ENCODE measurements at regions not wholly inside any gene's neighbourhood (a gene's known extent, or its start where the extent isn't known, plus 50 kb on each side); places are given as distances from the start of the nearest gene placed in this dataset.

DNA sequence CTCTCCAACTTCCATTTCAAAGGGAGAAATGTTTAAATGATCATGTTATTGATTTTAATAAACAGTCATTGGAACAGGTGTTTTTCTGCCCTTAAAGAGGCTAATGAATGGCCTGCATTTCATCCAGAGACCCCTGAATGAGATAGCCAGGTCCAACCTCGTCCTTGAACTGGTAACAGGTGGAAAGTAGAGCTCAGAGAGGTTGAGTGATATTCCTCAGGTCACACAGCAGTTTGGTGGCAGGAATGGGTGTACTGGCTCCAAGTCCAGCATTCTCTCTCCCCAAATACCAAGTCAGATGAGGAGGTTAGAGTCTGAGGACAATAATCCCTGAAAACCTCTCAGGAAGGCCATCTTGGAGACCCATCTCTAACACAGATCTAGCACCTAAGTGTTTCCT, 81.7 kb upstream of the ANO1 start:
- DNase-seq (ENCODE audit: low spot score) = no peak

- DNase-seq (ENCODE audit: low spot score) = no peak
Observed at GRCh38 chr11:69997352-69997751, 80.8 kb upstream of the ANO1 start.

DNA sequence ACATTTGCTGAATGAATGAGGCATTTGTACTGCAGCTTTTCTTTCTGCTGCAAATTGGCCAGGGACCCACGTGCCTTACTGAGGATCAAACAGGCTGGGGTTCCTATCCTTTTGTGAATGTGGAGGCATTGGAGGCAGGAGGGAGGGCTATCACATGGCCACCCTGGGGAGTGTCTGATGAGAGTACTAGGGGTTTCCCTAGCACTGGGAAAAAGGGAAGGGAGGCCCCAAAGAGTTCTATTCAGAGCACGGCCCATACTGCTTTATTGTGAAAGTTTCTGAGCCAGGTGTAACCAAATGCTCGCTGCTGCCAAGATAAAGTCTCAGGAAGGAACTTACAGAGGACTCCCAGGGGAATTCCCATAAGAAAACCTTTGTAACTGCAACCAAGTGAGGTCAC, 78.4 kb upstream of the ANO1 start:
- DNase-seq (ENCODE audit: low spot score) = no peak

- no peak for DNase-seq (ENCODE audit: low spot score)
Observed at GRCh38 chr11:70000228-70000627, 77.9 kb upstream of the ANO1 start.

GRCh38 chr11:70001246-70001645, 76.9 kb upstream of the ANO1 start:
- no peak for DNase-seq (ENCODE audit: low spot score)

- no peak for DNase-seq (ENCODE audit: low spot score)
Observed at GRCh38 chr11:70002433-70002832, 75.7 kb upstream of the ANO1 start.

GRCh38 chr11:70005107-70005818, 72.9 kb upstream of the ANO1 start:
- DNase-seq (ENCODE audit: low spot score) = peak; percentile 77

DNA sequence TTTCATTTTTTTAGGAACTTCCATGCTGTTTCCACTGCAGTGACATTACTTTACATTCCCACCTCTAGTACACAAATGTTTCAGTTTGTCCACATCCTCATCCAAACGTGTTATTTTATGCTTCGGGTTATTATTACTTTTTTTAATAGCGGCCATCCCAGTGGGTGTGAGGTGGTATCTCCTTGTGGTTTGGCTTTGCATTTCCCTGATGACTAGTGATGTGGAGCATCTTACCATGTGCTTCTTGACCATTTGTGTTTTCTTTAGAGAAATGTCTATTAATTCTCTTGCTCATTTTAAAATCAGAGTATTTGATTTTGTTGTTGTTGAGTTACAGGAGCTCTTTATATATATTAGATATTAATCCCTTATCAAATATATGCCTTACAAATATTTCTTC, 70.3 kb upstream of the ANO1 start:
- no peak for DNase-seq (ENCODE audit: low spot score)

GRCh38 chr11:70010774-70011173, 67.3 kb upstream of the ANO1 start:
- no peak for DNase-seq (ENCODE audit: low spot score)

DNA sequence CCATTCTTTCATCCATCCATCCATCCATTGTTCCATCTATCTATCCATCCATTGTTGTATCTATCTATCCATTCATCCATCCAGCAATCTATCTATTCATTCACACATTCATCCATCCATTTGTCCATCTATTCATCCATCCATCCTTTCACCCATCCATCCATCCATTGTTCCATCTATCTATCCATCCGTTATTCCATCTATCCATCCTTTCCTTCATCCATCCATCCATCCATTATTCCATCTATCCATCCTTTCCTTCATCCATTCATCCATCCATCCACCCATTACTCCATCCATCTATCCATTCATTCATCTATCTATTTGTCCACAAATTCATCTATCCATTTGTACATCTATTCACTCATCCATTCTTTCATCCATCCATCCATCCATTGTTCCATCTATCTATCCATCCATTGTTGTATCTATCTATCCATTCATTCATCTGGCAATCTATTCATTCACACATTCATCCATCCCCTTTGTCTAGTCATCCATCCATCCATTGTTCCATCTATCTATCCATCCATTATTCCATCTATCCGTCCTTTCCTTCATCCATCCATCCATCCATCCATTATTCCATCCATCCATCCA, 65.9 kb upstream of the ANO1 start:
- DNase-seq (ENCODE audit: low spot score) = no peak

GRCh38 chr11:70014291-70014690, 63.8 kb upstream of the ANO1 start:
- DNase-seq (ENCODE audit: low spot score) = no peak

GRCh38 chr11:70016666-70017367, 61.3 kb upstream of the ANO1 start:
- peak; percentile 44 for DNase-seq (ENCODE audit: low spot score)

GRCh38 chr11:70018816-70019215, 59.3 kb upstream of the ANO1 start:
- no peak for DNase-seq (ENCODE audit: low spot score)

DNA sequence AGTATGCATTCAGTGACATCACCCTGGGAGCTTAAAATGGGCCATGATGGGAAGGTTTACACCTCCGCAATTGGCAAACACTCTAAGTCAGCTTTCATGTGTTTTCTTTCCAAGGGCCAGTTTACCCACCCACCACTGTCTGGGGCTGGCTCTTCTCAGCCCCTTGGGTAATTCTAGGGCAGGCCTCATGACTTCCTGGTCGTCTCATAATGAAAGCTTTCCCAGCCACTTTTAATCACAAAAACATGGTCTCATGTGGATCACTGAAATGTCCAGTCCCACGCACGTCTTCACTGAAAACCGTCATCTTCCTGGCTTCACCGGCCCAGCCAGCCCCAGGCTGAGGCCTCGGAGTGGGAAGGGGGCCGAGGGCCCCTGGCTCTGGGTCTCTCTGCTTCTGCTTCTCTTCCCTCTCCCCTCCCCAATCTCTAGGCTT, 58.5 kb upstream of the ANO1 start:
- DNase-seq (ENCODE audit: low spot score) = peak; percentile 53

DNA sequence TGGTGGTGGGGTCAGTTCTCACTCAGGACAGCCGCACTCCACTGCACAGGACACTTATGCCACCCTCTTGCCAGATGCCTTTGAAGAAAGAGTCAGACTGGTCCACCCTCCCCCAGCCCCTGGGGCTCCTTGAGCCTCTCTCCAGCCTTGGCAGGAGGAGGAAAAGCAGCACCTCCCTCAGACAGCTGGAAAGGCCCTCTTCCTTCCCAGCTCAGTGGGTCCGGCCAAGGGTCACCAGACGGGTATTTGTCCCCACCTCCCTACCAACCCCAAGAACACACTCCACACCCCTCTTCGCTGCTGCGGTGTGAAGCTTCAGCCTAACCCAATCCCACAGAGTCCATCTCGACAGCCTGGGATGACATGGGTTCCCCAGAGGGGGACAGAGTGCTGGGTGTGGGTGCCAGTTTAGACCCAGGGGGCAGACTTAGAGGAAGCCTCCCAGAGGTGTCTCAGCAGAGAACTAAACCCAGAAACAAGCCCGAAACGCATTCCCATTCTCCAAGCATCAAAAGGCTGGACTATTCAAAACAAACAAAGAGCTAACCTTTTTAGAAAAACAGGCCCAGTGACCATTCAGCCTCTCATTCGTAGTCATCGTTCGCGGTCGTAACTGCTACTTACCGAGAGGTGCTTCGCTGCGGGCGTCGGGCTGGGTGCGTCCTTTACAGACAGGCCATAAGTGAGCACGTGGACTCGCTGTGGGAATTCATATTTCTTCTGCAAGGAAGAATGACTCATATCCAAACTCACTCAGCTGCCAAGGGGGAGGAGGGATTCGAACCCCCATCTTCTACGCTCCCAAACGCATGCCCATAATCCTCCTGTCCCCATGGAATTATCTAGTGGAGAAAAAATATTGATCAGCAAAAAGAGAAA, 57.5 kb upstream of the ANO1 start:
- no peak for DNase-seq (ENCODE audit: low spot score)

DNA sequence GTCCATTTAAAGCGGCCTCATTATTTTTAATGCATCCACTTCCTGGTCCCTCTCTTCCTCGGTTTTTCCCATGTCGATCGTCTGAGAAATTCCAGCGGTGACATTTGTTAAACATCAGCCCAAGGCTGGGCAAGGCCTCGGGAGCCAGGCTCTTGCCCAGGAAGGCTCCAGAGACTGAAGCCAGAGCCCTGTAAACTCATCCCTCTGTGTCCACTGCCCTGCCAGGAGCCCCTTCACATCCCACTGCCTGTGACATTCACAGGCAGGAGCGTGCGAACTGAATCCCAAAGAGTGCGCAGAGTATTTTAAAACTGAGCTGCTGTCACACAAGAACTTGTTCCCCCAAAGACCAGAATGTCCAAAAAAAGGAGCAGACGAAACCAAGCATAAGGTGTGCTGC, 56.5 kb upstream of the ANO1 start:
- no peak for DNase-seq (ENCODE audit: low spot score)

- DNase-seq (ENCODE audit: low spot score) = no peak
Observed at GRCh38 chr11:70024036-70024772, 53.9 kb upstream of the ANO1 start.

- no peak for DNase-seq (ENCODE audit: low spot score)
Observed at GRCh38 chr11:70024773-70025045, 53.4 kb upstream of the ANO1 start.

DNA sequence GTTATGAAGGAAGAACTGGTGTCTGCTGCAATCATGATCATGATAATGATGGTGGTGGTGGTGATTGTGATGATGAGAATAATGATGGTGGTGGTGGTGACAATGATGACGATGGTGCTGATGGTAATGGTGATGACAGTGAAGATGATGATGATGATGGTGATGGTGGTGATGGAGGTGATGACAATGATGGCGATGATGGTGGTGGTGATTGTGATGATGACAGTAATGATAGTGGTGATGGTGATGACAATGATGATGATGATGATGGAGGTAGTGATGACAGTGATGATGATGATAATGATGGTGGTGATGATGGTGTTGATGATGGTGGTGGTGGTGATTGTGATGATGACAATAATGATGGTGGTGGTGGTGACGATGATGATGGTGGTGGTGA, 52.8 kb upstream of the ANO1 start:
- no peak for DNase-seq (ENCODE audit: low spot score)

- no peak for DNase-seq (ENCODE audit: low spot score)
Observed at GRCh38 chr11:70026012-70026411, 52.1 kb upstream of the ANO1 start.

- no peak for DNase-seq (ENCODE audit: low spot score)
Observed at GRCh38 chr11:70026726-70027125, 51.4 kb upstream of the ANO1 start.

DNA sequence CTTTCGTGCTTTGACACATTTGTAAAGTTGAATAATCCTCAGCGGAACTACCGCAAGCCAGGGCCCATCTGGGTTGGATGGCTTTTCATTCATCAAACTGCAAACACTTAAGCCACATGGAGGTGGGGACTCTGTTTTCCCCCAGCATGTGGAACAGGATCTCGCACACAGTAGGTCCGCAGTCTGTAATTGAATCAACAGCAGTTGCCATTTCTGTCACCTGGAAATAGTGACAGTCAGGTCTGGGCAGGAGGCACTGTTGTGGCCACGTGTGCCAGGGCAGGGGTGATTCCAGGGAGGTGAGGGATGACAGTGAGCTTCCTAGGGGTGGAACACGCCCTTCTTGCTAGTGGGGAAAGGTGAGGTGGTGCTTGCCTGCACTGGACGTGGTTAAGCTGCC, 50.7 kb upstream of the ANO1 start:
- DNase-seq (ENCODE audit: low spot score) = no peak

Data from AG20443 (cell line).